GM12875 (cell line): ENCODE measurements at regions not wholly inside any gene's neighbourhood (a gene's known extent, or its start where the extent isn't known, plus 50 kb on each side); places are given as distances from the start of the nearest gene placed in this dataset.

Experiments
- H3K4me3 ChIP-seq: one replicate; pipeline ENCODE4 v1.5.1; 2011; ENCODE audit warnings: low read depth, low read length, control low read depth
- CTCF ChIP-seq: IDR thresholded peaks from 2 replicates; pipeline ENCODE4 v1.5.1; 2011; ENCODE audit warnings: low read depth, mild to moderate bottlenecking, control low read depth, inconsistent platforms, low read length, moderate library complexity, borderline replicate concordance; ENCODE audit not compliant: insufficient read depth

- no peak overlapping the region for H3K4me3 ChIP-seq
- no peak for TF ChIP-seq CTCF
Observed at GRCh38 chr16:35450648-35451047, 1991.2 kb downstream of the TP53TG3F start.

GRCh38 chr16:35452471-35452870, 1993.1 kb downstream of the TP53TG3F start:
- TF ChIP-seq CTCF: no peak
- no peak overlapping the region for H3K4me3 ChIP-seq

- H3K4me3 ChIP-seq: no peak overlapping the region
- TF ChIP-seq CTCF: no peak
Observed at GRCh38 chr16:35463358-35463757, 2003.9 kb downstream of the TP53TG3F start.

GRCh38 chr16:35480361-35480760, 2020.9 kb downstream of the TP53TG3F start:
- TF ChIP-seq CTCF: no peak
- H3K4me3 ChIP-seq: no peak overlapping the region

- no peak for TF ChIP-seq CTCF
- H3K4me3 ChIP-seq: no peak overlapping the region
Observed at GRCh38 chr16:35480988-35481387, 2021.6 kb downstream of the TP53TG3F start.

- H3K4me3 ChIP-seq: no peak overlapping the region
- no peak for TF ChIP-seq CTCF
Observed at GRCh38 chr16:35485915-35486314, 2026.5 kb downstream of the TP53TG3F start.

GRCh38 chr16:35492225-35492624, 2032.8 kb downstream of the TP53TG3F start:
- TF ChIP-seq CTCF: no peak
- no peak overlapping the region for H3K4me3 ChIP-seq
